Chondrocyte (in vitro differentiated cells): ENCODE measurements at regions not wholly inside any gene's neighbourhood (a gene's known extent, or its start where the extent isn't known, plus 50 kb on each side); places are given as distances from the start of the nearest gene placed in this dataset.

ENCODE experiments used
- DNase-seq: peaks from one replicate; pipeline ENCODE4 v3.0.0; 2021; ENCODE audit warnings: mixed read lengths, low spot score
- H3K27ac Mint-ChIP-seq: one replicate; pipeline ENCODE4 v1.8.0; 2021; ENCODE audit warnings: mild to moderate bottlenecking, moderate library complexity, mixed read lengths; ENCODE audit not compliant: unreplicated experiment
- H3K27me3 Mint-ChIP-seq: 2 replicates; pipeline ENCODE4 v1.8.0; 2021; ENCODE audit warnings: low read depth, mixed read lengths
- H3K36me3 Mint-ChIP-seq: 2 replicates; pipeline ENCODE4 v1.8.0; 2021; ENCODE audit warnings: low read depth, mixed read lengths
- H3K4me1 Mint-ChIP-seq: 2 replicates; pipeline ENCODE4 v1.8.0; 2021; ENCODE audit warnings: low read depth, mild to moderate bottlenecking, mixed read lengths
- H3K4me3 Mint-ChIP-seq: one replicate; pipeline ENCODE4 v1.8.0; 2021; ENCODE audit warnings: mild to moderate bottlenecking, moderate library complexity, mixed read lengths; ENCODE audit not compliant: unreplicated experiment
- H3K9me3 Mint-ChIP-seq: 2 replicates; pipeline ENCODE4 v1.8.0; 2021; ENCODE audit warnings: low read depth, mixed read lengths
- TF ChIP-seq, protein P1 (sequence below): fragments of 200-600 bp; sonication (generic); IDR thresholded peaks from 2 replicates; pipeline ENCODE4 v1.5.0; 2021; ENCODE audit warnings: antibody characterized with exemption, mild to moderate bottlenecking, moderate library complexity

DNA sequence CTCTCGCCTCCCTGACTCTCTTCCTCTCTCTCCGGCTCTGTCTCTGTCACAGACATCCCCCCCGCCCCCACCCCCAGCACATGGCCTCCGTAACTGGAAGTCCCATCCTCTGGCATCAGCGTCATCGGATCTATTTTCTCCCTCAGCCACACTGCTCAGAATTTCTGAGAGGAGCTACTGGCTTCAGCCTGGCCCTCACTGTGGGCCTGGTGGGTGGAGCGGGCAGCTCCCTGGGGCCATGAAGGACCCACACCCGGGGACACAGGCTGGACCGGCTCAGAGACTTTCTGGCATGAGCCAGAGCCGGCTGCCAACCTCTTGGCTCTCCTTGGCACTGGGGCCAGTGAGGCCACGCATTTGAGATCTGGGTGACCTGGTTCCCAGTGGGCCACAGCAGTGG is 61.2 kb upstream of the CASZ1 start:
- no peak overlapping the region for H3K4me3 Mint-ChIP-seq
- H3K27me3 Mint-ChIP-seq = peaks cover 34% of the 10 kb centered on the region

DNA sequence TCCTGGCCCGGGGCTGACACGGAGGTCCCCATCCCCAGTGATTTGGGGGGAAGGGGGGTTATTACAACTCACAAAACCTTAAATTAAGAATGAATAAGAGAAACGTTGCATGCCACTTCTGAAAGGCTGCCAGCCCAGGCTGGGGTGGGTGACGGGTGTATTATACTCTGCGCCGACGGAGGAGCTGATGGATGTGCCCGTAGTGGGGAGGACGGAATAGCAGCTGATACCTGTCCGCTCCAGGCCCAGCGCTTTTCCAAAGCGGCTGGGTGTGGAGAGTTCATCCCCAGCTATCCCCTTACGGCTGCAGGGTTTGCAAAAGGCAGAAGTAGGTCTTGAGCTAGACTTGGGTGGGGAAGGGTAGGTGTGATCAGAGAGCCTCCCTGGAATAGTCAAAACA is 63.8 kb upstream of the CASZ1 start:
- Mint-ChIP-seq H3K9me3 (no peaks in the 10 kb centered on the region), H3K27me3 (peaks cover 51% of the 10 kb centered on the region), H3K4me1 (no peaks in the 10 kb centered on the region), H3K4me3 (no peak overlapping the region), H3K27ac (no peak overlapping the region), H3K36me3 (no peaks in the 10 kb centered on the region)
- DNase-seq = no peak
- TF ChIP-seq, protein P1, sequence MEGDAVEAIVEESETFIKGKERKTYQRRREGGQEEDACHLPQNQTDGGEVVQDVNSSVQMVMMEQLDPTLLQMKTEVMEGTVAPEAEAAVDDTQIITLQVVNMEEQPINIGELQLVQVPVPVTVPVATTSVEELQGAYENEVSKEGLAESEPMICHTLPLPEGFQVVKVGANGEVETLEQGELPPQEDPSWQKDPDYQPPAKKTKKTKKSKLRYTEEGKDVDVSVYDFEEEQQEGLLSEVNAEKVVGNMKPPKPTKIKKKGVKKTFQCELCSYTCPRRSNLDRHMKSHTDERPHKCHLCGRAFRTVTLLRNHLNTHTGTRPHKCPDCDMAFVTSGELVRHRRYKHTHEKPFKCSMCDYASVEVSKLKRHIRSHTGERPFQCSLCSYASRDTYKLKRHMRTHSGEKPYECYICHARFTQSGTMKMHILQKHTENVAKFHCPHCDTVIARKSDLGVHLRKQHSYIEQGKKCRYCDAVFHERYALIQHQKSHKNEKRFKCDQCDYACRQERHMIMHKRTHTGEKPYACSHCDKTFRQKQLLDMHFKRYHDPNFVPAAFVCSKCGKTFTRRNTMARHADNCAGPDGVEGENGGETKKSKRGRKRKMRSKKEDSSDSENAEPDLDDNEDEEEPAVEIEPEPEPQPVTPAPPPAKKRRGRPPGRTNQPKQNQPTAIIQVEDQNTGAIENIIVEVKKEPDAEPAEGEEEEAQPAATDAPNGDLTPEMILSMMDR = no peak

More for the DNA sequence above, 61.2 kb upstream of the CASZ1 start:
- DNase-seq = no peak
- Mint-ChIP-seq H3K9me3 (no peaks in the 10 kb centered on the region), H3K36me3 (no peaks in the 10 kb centered on the region), H3K27ac (no peak overlapping the region), H3K4me1 (no peaks in the 10 kb centered on the region)
- TF ChIP-seq, protein P1 = no peak

DNA sequence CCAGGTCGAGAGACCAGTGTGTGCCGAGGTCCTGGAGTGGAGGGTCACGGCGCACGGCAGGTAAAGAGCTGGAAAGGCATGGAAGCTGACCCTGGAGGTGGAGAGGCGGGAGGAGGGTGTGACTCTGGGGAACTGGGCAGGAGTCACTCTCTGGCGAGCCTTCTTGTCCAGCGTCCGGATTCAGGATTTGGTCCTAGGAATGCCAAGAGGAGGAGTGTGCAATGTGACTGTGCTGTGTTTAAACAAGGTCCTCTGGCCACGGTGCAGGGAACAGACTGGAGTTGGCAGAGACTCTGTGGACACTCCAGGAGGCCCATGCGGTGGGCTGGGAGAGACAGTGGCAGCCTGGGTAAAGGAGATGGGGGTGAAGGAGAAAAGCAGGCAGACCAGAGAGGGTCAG is 64.2 kb upstream of the CASZ1 start:
- no peak overlapping the region for H3K4me3 Mint-ChIP-seq
- no peak for DNase-seq
- H3K27ac Mint-ChIP-seq = no peak overlapping the region
- peaks cover 55% of the 10 kb centered on the region for H3K27me3 Mint-ChIP-seq
- H3K9me3 Mint-ChIP-seq = no peaks in the 10 kb centered on the region
- TF ChIP-seq, protein P1 = no peak
- H3K4me1 Mint-ChIP-seq = no peaks in the 10 kb centered on the region
- H3K36me3 Mint-ChIP-seq = no peaks in the 10 kb centered on the region

DNA sequence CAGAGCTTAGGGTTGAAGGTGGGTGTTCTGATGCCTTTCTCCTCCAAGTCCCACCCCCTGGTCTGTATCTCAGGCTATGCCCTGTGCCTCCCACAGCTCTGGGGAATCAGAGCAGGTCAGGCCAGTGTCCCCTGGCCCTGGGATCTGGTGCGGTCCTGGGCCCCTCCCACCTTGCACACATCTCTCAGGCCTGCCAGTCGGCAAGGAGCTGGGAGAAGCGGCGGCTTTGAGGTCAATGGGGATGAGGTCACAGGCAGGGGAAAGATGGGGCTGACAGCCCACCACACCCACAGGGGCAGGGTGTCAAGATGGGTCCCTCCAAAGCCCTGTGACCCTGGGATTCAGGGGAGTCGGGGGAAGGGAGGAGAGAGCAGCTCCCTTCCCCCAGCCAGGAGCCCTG is 65.4 kb upstream of the CASZ1 start:
- Mint-ChIP-seq H3K4me1 (peaks cover 7% of the 10 kb centered on the region), H3K9me3 (no peaks in the 10 kb centered on the region), H3K4me3 (no peak overlapping the region), H3K27ac (no peak overlapping the region), H3K27me3 (peaks cover 63% of the 10 kb centered on the region), H3K36me3 (no peaks in the 10 kb centered on the region)
- TF ChIP-seq, protein P1 = no peak
- DNase-seq = no peak

DNA sequence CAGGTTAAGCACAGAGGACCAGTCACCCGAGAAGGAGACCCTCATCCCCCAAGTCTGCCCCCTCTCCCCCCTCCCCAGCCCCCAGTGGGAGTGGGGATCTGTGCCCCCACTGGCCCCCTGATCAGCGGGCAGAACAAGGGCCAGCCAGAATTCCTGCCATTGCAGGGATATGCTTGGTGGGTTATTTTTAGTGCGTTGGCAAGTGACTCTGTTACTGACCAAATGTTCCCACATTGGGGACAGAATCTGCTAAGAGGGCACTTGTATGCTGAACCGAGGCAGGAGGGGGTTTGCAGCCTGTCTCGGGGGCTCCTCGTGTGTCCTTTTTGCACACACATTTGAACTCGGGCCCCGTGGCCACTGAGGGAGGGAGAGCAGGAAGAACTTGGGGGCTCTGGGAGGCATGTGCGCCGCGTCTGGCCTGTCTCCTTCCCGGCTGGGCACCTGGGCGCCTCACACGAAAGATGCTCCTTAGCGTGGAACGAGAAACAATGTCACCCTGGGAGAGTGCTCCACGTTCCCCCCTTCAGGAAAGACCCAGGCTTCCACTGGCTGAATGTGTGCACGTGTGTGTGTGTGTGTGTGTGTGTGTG is 66.4 kb upstream of the CASZ1 start:
- TF ChIP-seq, protein P1 = no peak
- DNase-seq = no peak
- Mint-ChIP-seq H3K27me3 (peaks cover 64% of the 10 kb centered on the region), H3K9me3 (no peaks in the 10 kb centered on the region), H3K27ac (no peak overlapping the region), H3K36me3 (no peaks in the 10 kb centered on the region), H3K4me3 (no peak overlapping the region), H3K4me1 (peaks cover 12% of the 10 kb centered on the region)
